ENCODE measurements at regions not wholly inside any gene's neighbourhood (a gene's known extent, or its start where the extent isn't known, plus 50 kb on each side); places are given as distances from the start of the nearest gene placed in this dataset.

- Histone ChIP-seq H3K9ac (ENCODE audit: low read length) (no peak overlapping the region), H3K27ac (ENCODE audit: low read length) (no peak overlapping the region), H3K4me2 (ENCODE audit: low read length) (no peak overlapping the region), H3F3A (ENCODE audit: insufficient read depth, low read length, poor library complexity, severe bottlenecking) (no peaks in the 10 kb centered on the region), H3K9me2 (ENCODE audit: insufficient read depth, low read length) (no peaks in the 10 kb centered on the region), H2AFZ (ENCODE audit: low read depth, low read length) (no peak overlapping the region), H3K79me2 (replicated peaks; ENCODE audit: insufficient read depth, low read length) (no peaks in the 10 kb centered on the region), H4K20me1 (ENCODE audit: insufficient read depth) (no peaks in the 10 kb centered on the region), H3K27me3 (ENCODE audit: insufficient read depth, low read depth, low read length) (no peaks in the 10 kb centered on the region), H3K4me3 (ENCODE audit: low read length) (no peak overlapping the region), H3K36me3 (ENCODE audit: insufficient read depth, low read length) (no peaks in the 10 kb centered on the region), H3K9me3 (ENCODE audit: low read length) (no peaks in the 10 kb centered on the region)
- TF ChIP-seq MXI1 (conservative IDR thresholded peaks at IDR 0.05; ENCODE audit: poor library complexity, severe bottlenecking) (no peak), EP300 (conservative IDR thresholded peaks at IDR 0.05; ENCODE audit: poor library complexity, severe bottlenecking) (no peak), REST (IDR thresholded peaks at IDR 0.05; ENCODE audit: borderline replicate concordance) (no peak), SMC3 (conservative IDR thresholded peaks at IDR 0.05; ENCODE audit: poor library complexity) (no peak), EZH2 (IDR thresholded peaks at IDR 0.05; ENCODE audit: borderline replicate concordance, insufficient read depth, low read length, poor library complexity, severe bottlenecking) (no peak), POLR2AphosphoS5 (IDR thresholded peaks at IDR 0.05) (no peak), RAD21 (conservative IDR thresholded peaks at IDR 0.05) (no peak), TAF1 (IDR thresholded peaks at IDR 0.05; ENCODE audit: low read depth) (no peak)
- TF ChIP-seq, protein P1, sequence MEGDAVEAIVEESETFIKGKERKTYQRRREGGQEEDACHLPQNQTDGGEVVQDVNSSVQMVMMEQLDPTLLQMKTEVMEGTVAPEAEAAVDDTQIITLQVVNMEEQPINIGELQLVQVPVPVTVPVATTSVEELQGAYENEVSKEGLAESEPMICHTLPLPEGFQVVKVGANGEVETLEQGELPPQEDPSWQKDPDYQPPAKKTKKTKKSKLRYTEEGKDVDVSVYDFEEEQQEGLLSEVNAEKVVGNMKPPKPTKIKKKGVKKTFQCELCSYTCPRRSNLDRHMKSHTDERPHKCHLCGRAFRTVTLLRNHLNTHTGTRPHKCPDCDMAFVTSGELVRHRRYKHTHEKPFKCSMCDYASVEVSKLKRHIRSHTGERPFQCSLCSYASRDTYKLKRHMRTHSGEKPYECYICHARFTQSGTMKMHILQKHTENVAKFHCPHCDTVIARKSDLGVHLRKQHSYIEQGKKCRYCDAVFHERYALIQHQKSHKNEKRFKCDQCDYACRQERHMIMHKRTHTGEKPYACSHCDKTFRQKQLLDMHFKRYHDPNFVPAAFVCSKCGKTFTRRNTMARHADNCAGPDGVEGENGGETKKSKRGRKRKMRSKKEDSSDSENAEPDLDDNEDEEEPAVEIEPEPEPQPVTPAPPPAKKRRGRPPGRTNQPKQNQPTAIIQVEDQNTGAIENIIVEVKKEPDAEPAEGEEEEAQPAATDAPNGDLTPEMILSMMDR (IDR thresholded peaks at IDR 0.05; ENCODE audit: poor library complexity, severe bottlenecking) = no peak
Measured at GRCh38 chr13:108113407-108113806, 101.9 kb downstream of the LIG4 start.

- Histone ChIP-seq H3K36me3 (ENCODE audit: insufficient read depth, low read length) (no peaks in the 10 kb centered on the region), H3K4me2 (ENCODE audit: low read length) (no peak overlapping the region), H3K27ac (ENCODE audit: low read length) (no peak overlapping the region), H3K27me3 (ENCODE audit: insufficient read depth, low read depth, low read length) (no peaks in the 10 kb centered on the region), H4K20me1 (ENCODE audit: insufficient read depth) (no peaks in the 10 kb centered on the region), H3K9me3 (ENCODE audit: low read length) (no peaks in the 10 kb centered on the region), H3F3A (ENCODE audit: insufficient read depth, low read length, poor library complexity, severe bottlenecking) (no peaks in the 10 kb centered on the region), H3K4me3 (ENCODE audit: low read length) (no peak overlapping the region), H2AFZ (ENCODE audit: low read depth, low read length) (no peak overlapping the region), H3K9ac (ENCODE audit: low read length) (no peak overlapping the region), H3K9me2 (ENCODE audit: insufficient read depth, low read length) (no peaks in the 10 kb centered on the region), H3K79me2 (replicated peaks; ENCODE audit: insufficient read depth, low read length) (no peaks in the 10 kb centered on the region)
- TF ChIP-seq EZH2 (IDR thresholded peaks at IDR 0.05; ENCODE audit: borderline replicate concordance, insufficient read depth, low read length, poor library complexity, severe bottlenecking) (no peak), SMC3 (conservative IDR thresholded peaks at IDR 0.05; ENCODE audit: poor library complexity) (no peak), TAF1 (IDR thresholded peaks at IDR 0.05; ENCODE audit: low read depth) (no peak), REST (IDR thresholded peaks at IDR 0.05; ENCODE audit: borderline replicate concordance) (no peak), RAD21 (conservative IDR thresholded peaks at IDR 0.05) (no peak), MXI1 (conservative IDR thresholded peaks at IDR 0.05; ENCODE audit: poor library complexity, severe bottlenecking) (no peak), EP300 (conservative IDR thresholded peaks at IDR 0.05; ENCODE audit: poor library complexity, severe bottlenecking) (no peak)
- TF ChIP-seq, protein P1 (IDR thresholded peaks at IDR 0.05; ENCODE audit: poor library complexity, severe bottlenecking) = no peak
Measured at GRCh38 chr13:108104736-108105135, 110.6 kb downstream of the LIG4 start.

Data from neural cell (in vitro differentiated cells).